IPS-15b (cell line): ENCODE measurements at regions not wholly inside any gene's neighbourhood (a gene's known extent, or its start where the extent isn't known, plus 50 kb on each side); places are given as distances from the start of the nearest gene placed in this dataset.
"Not testable (repeated sequence)": the region's sequence is repeated elsewhere in the genome, so short reads cannot be mapped to it uniquely, and the experiment has no call there.

ENCODE experiments used
- H3K27me3 ChIP-seq: one replicate; pipeline ENCODE4 v1.6.1; 2013; ENCODE audit warnings: low read length; ENCODE audit not compliant: control insufficient read depth, insufficient read depth
- H3K36me3 ChIP-seq: one replicate; pipeline ENCODE4 v1.6.1; 2013; ENCODE audit warnings: low read length; ENCODE audit not compliant: control insufficient read depth, insufficient read depth
- H3K4me1 ChIP-seq: one replicate; pipeline ENCODE4 v1.6.1; 2013; ENCODE audit warnings: mild to moderate bottlenecking, low read length; ENCODE audit not compliant: control insufficient read depth, insufficient read depth
- H3K4me3 ChIP-seq: one replicate; pipeline ENCODE4 v1.5.1; 2013; ENCODE audit warnings: low read depth, low read length
- H3K9ac ChIP-seq: one replicate; pipeline ENCODE4 v1.6.1; 2013; ENCODE audit warnings: low read depth, mild to moderate bottlenecking, low read length
- H3K9me3 ChIP-seq: one replicate; pipeline ENCODE4 v1.6.1; 2013; ENCODE audit warnings: mild to moderate bottlenecking, low read length; ENCODE audit not compliant: control insufficient read depth, insufficient read depth

GRCh38 chr12:46667551-46667950, 158.2 kb downstream of the SLC38A4 start:
- peaks cover 2% of the 10 kb centered on the region for H3K4me1 ChIP-seq
- no peaks in the 10 kb centered on the region for H3K27me3 ChIP-seq
- H3K9me3 ChIP-seq = no peaks in the 10 kb centered on the region
- H3K4me3 ChIP-seq = no peak overlapping the region
- no peak overlapping the region for H3K9ac ChIP-seq
- no peaks in the 10 kb centered on the region for H3K36me3 ChIP-seq

GRCh38 chr12:46664761-46665287, 161.0 kb downstream of the SLC38A4 start:
- Histone ChIP-seq H3K4me1 (peaks cover 2% of the 10 kb centered on the region), H3K9ac (no peak overlapping the region)

GRCh38 chr12:46663318-46663717, 162.5 kb downstream of the SLC38A4 start:
- Histone ChIP-seq H3K4me1 (peaks cover 2% of the 10 kb centered on the region), H3K36me3 (no peaks in the 10 kb centered on the region), H3K9ac (no peak overlapping the region), H3K4me3 (no peak overlapping the region), H3K9me3 (no peaks in the 10 kb centered on the region), H3K27me3 (no peaks in the 10 kb centered on the region)

More at GRCh38 chr12:46664761-46665287, 161.0 kb downstream of the SLC38A4 start:
- H3K27me3 ChIP-seq = no peaks in the 10 kb centered on the region
- H3K4me3 ChIP-seq = no peak overlapping the region
- H3K9me3 ChIP-seq = no peaks in the 10 kb centered on the region
- H3K36me3 ChIP-seq = no peaks in the 10 kb centered on the region

- no peaks in the 10 kb centered on the region for H3K36me3 ChIP-seq
- peaks cover 2% of the 10 kb centered on the region for H3K4me1 ChIP-seq
- no peak overlapping the region for H3K9ac ChIP-seq
- no peak overlapping the region for H3K4me3 ChIP-seq
- no peaks in the 10 kb centered on the region for H3K9me3 ChIP-seq
- no peaks in the 10 kb centered on the region for H3K27me3 ChIP-seq
These were observed 164.5 kb downstream of the SLC38A4 start for GRCh38 chr12:46661110-46661845.

GRCh38 chr12:46660719-46661109, 165.1 kb downstream of the SLC38A4 start:
- Histone ChIP-seq H3K9ac (no peak overlapping the region), H3K36me3 (no peaks in the 10 kb centered on the region), H3K4me1 (peaks cover 2% of the 10 kb centered on the region), H3K4me3 (no peak overlapping the region), H3K9me3 (no peaks in the 10 kb centered on the region), H3K27me3 (no peaks in the 10 kb centered on the region)

GRCh38 chr12:46660276-46660675, 165.5 kb downstream of the SLC38A4 start:
- Histone ChIP-seq H3K36me3 (no peaks in the 10 kb centered on the region), H3K9me3 (no peaks in the 10 kb centered on the region), H3K9ac (no peak overlapping the region), H3K27me3 (no peaks in the 10 kb centered on the region), H3K4me3 (no peak overlapping the region), H3K4me1 (peaks cover 2% of the 10 kb centered on the region)

- Histone ChIP-seq H3K9me3 (no peaks in the 10 kb centered on the region), H3K36me3 (no peaks in the 10 kb centered on the region), H3K4me3 (no peak overlapping the region), H3K9ac (no peak overlapping the region), H3K27me3 (no peaks in the 10 kb centered on the region), H3K4me1 (no peaks in the 10 kb centered on the region)
These were observed 166.0 kb downstream of the SLC38A4 start for GRCh38 chr12:46659824-46660223.

GRCh38 chr12:46659032-46659650, 166.7 kb downstream of the SLC38A4 start:
- Histone ChIP-seq H3K9me3 (no peaks in the 10 kb centered on the region), H3K27me3 (no peaks in the 10 kb centered on the region), H3K4me1 (no peaks in the 10 kb centered on the region), H3K4me3 (no peak overlapping the region), H3K36me3 (no peaks in the 10 kb centered on the region), H3K9ac (no peak overlapping the region)

- Histone ChIP-seq H3K27me3 (no peaks in the 10 kb centered on the region), H3K9me3 (no peaks in the 10 kb centered on the region), H3K36me3 (no peaks in the 10 kb centered on the region), H3K9ac (no peak overlapping the region), H3K4me3 (no peak overlapping the region), H3K4me1 (no peaks in the 10 kb centered on the region)
These were observed 168.1 kb downstream of the SLC38A4 start for GRCh38 chr12:46657453-46658411.

- H3K4me1 ChIP-seq, H3K27me3 ChIP-seq, H3K9ac ChIP-seq, H3K9me3 ChIP-seq, H3K4me3 ChIP-seq, H3K36me3 ChIP-seq: not testable (repeated sequence)
These were observed 169.8 kb downstream of the SLC38A4 start for GRCh38 chr12:46655984-46656383.

GRCh38 chr12:46653311-46653710, 172.5 kb downstream of the SLC38A4 start:
- Histone ChIP-seq H3K9me3 (no peaks in the 10 kb centered on the region), H3K4me1 (no peaks in the 10 kb centered on the region)

More at GRCh38 chr12:46653311-46653710, 172.5 kb downstream of the SLC38A4 start:
- Histone ChIP-seq H3K9ac (no peak overlapping the region), H3K36me3 (no peaks in the 10 kb centered on the region), H3K27me3 (no peaks in the 10 kb centered on the region), H3K4me3 (no peak overlapping the region)
